ENCODE measurements at regions not wholly inside any gene's neighbourhood (a gene's known extent, or its start where the extent isn't known, plus 50 kb on each side); places are given as distances from the start of the nearest gene placed in this dataset.

GRCh38 chr6:56694002-56694401, 51.3 kb upstream of the DST start:
- in situ Hi-C loops (cut with MboI) = loop anchor here (10.0 kb wide), 1 partner anchor 339 kb away; no protein-coding TSS in a partner anchor

GRCh38 chr6:56693246-56693607, 50.5 kb upstream of the DST start:
- ChIA-PET POLR2A (interaction anchor here (0.6 to 1.0 kb wide), 2 partner anchors 77 to 94 kb away, joined by 3 to 6 read pairs; no protein-coding TSS in a partner anchor), SMC1A (ENCODE audit: uncharacterized antibody, unreplicated experiment) (interaction anchor here (0.9 to 3.9 kb wide), 7 partner anchors 9 to 158 kb away, joined by 3 to 29 read pairs (median 4); no protein-coding TSS in a partner anchor), RAD21 (ENCODE audit: unreplicated experiment) (interaction anchor here (1.1 kb wide), 1 partner anchor 158 kb away, joined by 3 read pairs; no protein-coding TSS in a partner anchor), CTCF (interaction anchor here (1.2 to 2.3 kb wide), 6 partner anchors 11 to 159 kb away, joined by 3 to 6 read pairs (median 6); no protein-coding TSS in a partner anchor)
- in situ Hi-C loops (cut with MboI) (loop anchor here (10.0 kb wide), 1 partner anchor 338 kb away; no protein-coding TSS in a partner anchor), intact Hi-C loops (cut with micrococcal nuclease; ENCODE audit: unreplicated experiment) (loop anchor here (10.0 kb wide), 1 partner anchor 338 kb away; no protein-coding TSS in a partner anchor)
- Histone ChIP-seq H3K79me2 (ENCODE audit: control insufficient read depth, insufficient read depth, low read length) (no peaks in the 10 kb centered on the region), H3K9me3 (replicated peaks; ENCODE audit: control insufficient read depth, insufficient read depth, low read length) (no peaks in the 10 kb centered on the region), H3K9ac (ENCODE audit: control insufficient read depth, insufficient read depth, low read length) (no peak overlapping the region), H3K27ac (ENCODE audit: control insufficient read depth, insufficient read depth) (no peak overlapping the region), H3K4me2 (ENCODE audit: control insufficient read depth, insufficient read depth) (no peak overlapping the region), H4K20me1 (ENCODE audit: control insufficient read depth, insufficient read depth) (no peaks in the 10 kb centered on the region), H3K4me3 (no peak overlapping the region), H3K4me1 (ENCODE audit: control insufficient read depth, insufficient read depth, low read length) (peaks cover 12% of the 10 kb centered on the region), H2AFZ (ENCODE audit: control insufficient read depth, low read depth, low read length) (no peak overlapping the region), H3K36me3 (ENCODE audit: control insufficient read depth in 2 of 2, insufficient read depth in 2 of 2, low read length in 1 of 2) (peaks cover 2 to 23% of the 10 kb centered on the region in 2 experiments), H3K27me3 (replicated peaks in 1 of 2; ENCODE audit: control insufficient read depth in 2 of 2, insufficient read depth in 2 of 2, low read length in 1 of 2) (no peaks in the 10 kb centered on the region)
- no peak for FAIRE-seq
- BruUV-seq (replicated peaks) = no TSS peak
- no peak for DNase-seq (ENCODE audit: low read depth, low spot score)
- no peak for ATAC-seq
- WGBS (ENCODE audit: insufficient coverage, insufficient replicate concordance, low lambda C conversion rate, missing lambda C conversion rate) = 82% methylated on average over 5 of the region's 5 CpGs
- no peak for TF ChIP-seq YY1 (IDR thresholded peaks at IDR 0.05; ENCODE audit: low read depth, low read length)
- no peak for TF ChIP-seq SUZ12 (IDR thresholded peaks at IDR 0.05; ENCODE audit: unreplicated experiment)
- TF ChIP-seq PRDM15 (CRISPR knock-in tag; IDR thresholded peaks at IDR 0.05) = no peak
- no peak for TF ChIP-seq POLR2AphosphoS2 (IDR thresholded peaks at IDR 0.05; ENCODE audit: low read depth, low read length)
- TF ChIP-seq NBN (IDR thresholded peaks at IDR 0.05) = no peak
- TF ChIP-seq ATF2 (IDR thresholded peaks at IDR 0.05; ENCODE audit: low read length) = no peak

More at GRCh38 chr6:56694002-56694401, 51.3 kb upstream of the DST start:
- Histone ChIP-seq H3K4me3 (no peak overlapping the region), H3K36me3 (ENCODE audit: control insufficient read depth in 2 of 2, insufficient read depth in 2 of 2, low read length in 1 of 2) (peaks cover 2 to 23% of the 10 kb centered on the region in 2 experiments), H3K9ac (ENCODE audit: control insufficient read depth, insufficient read depth, low read length) (no peak overlapping the region), H3K79me2 (ENCODE audit: control insufficient read depth, insufficient read depth, low read length) (no peaks in the 10 kb centered on the region), H4K20me1 (ENCODE audit: control insufficient read depth, insufficient read depth) (no peaks in the 10 kb centered on the region), H3K9me3 (replicated peaks; ENCODE audit: control insufficient read depth, insufficient read depth, low read length) (no peaks in the 10 kb centered on the region), H2AFZ (ENCODE audit: control insufficient read depth, low read depth, low read length) (no peak overlapping the region), H3K27ac (ENCODE audit: control insufficient read depth, insufficient read depth) (no peak overlapping the region), H3K27me3 (replicated peaks in 1 of 2; ENCODE audit: control insufficient read depth in 2 of 2, insufficient read depth in 2 of 2, low read length in 1 of 2) (no peaks in the 10 kb centered on the region), H3K4me1 (ENCODE audit: control insufficient read depth, insufficient read depth, low read length) (peaks cover 10% of the 10 kb centered on the region), H3K4me2 (ENCODE audit: control insufficient read depth, insufficient read depth) (no peak overlapping the region)
- FAIRE-seq = no peak
- ChIA-PET CTCF (interaction anchor here (1.2 to 2.3 kb wide), 4 partner anchors 11 to 56 kb away, joined by 3 to 6 read pairs (median 6); no protein-coding TSS in a partner anchor), POLR2A (interaction anchor here (1.0 kb wide), 1 partner anchor 95 kb away, joined by 3 read pairs; no protein-coding TSS in a partner anchor), RAD21 (ENCODE audit: unreplicated experiment) (interaction anchor here (1.1 kb wide), 1 partner anchor 158 kb away, joined by 3 read pairs; no protein-coding TSS in a partner anchor), SMC1A (ENCODE audit: uncharacterized antibody, unreplicated experiment) (interaction anchor here (0.9 to 3.9 kb wide), 2 partner anchors 14 to 68 kb away, joined by 3 to 29 read pairs; no protein-coding TSS in a partner anchor)
- TF ChIP-seq RB1 (IDR thresholded peaks at IDR 0.05; ENCODE audit: borderline replicate concordance) = no peak
- ATAC-seq = no peak
- DNase-seq (ENCODE audit: low read depth, low spot score) = no peak
- intact Hi-C loops (cut with micrococcal nuclease; ENCODE audit: unreplicated experiment) = loop anchor here (10.0 kb wide), 1 partner anchor 339 kb away; no protein-coding TSS in a partner anchor
- no TSS peak for BruUV-seq (replicated peaks)
